ENCODE measurements at regions not wholly inside any gene's neighbourhood (a gene's known extent, or its start where the extent isn't known, plus 50 kb on each side); places are given as distances from the start of the nearest gene placed in this dataset.

GRCh38 chr9:30196941-30197340 lies 2187.5 kb upstream of the ACO1 start:
- intact Hi-C loops (cut with micrococcal nuclease; ENCODE audit: unreplicated experiment) = no loop called here
- DNase-seq (ENCODE audit: low read depth, low spot score) = no peak
- Histone ChIP-seq H3K4me3 (ENCODE audit: low read depth in 2 of 2, low read length in 2 of 2) (no peak overlapping the region), H3K9me3 (ENCODE audit: control insufficient read depth, insufficient read depth, low read depth, low read length) (no peaks in the 10 kb centered on the region), H3K27ac (ENCODE audit: low read length) (no peak overlapping the region), H3K4me1 (ENCODE audit: control insufficient read depth, insufficient read depth, low read length) (no peaks in the 10 kb centered on the region), H3K27me3 (ENCODE audit: control insufficient read depth, insufficient read depth, low read length) (no peaks in the 10 kb centered on the region), H3K36me3 (ENCODE audit: control insufficient read depth, insufficient read depth, low read length) (no peaks in the 10 kb centered on the region)
- no peak for ATAC-seq
- BruUV-seq (replicated peaks) = no TSS peak
- in situ Hi-C loops (cut with HindIII; ENCODE audit: low pct_unique_long_range_greater_than_20kb, low sequenced_read_pairs) = no loop called here
- POLR2A ChIA-PET = no interaction called here
- TF ChIP-seq POLR2AphosphoS5 (IDR thresholded peaks at IDR 0.05; ENCODE audit: low read depth, low read length) = no peak
- CTCF ChIA-PET = no interaction called here

GRCh38 chr9:30197453-30197852 lies 2187.0 kb upstream of the ACO1 start:
- in situ Hi-C loops (cut with HindIII; ENCODE audit: low pct_unique_long_range_greater_than_20kb, low sequenced_read_pairs) = no loop called here
- ATAC-seq (no peak), DNase-seq (ENCODE audit: low read depth, low spot score) (no peak)
- Histone ChIP-seq H3K27me3 (ENCODE audit: control insufficient read depth, insufficient read depth, low read length) (no peaks in the 10 kb centered on the region), H3K4me3 (ENCODE audit: low read depth in 2 of 2, low read length in 2 of 2) (no peak overlapping the region), H3K36me3 (ENCODE audit: control insufficient read depth, insufficient read depth, low read length) (no peaks in the 10 kb centered on the region), H3K4me1 (ENCODE audit: control insufficient read depth, insufficient read depth, low read length) (no peaks in the 10 kb centered on the region), H3K9me3 (ENCODE audit: control insufficient read depth, insufficient read depth, low read depth, low read length) (no peaks in the 10 kb centered on the region), H3K27ac (ENCODE audit: low read length) (no peak overlapping the region)
- no TSS peak for BruUV-seq (replicated peaks)
- ChIA-PET CTCF (no interaction called here), POLR2A (no interaction called here)
- TF ChIP-seq POLR2AphosphoS5 (IDR thresholded peaks at IDR 0.05; ENCODE audit: low read depth, low read length) (no peak), SIN3A (IDR thresholded peaks at IDR 0.05; ENCODE audit: borderline replicate concordance, insufficient read depth, low read depth, low read length) (no peak), REST (IDR thresholded peaks at IDR 0.05; ENCODE audit: insufficient read depth in 1 of 2, low read depth in 2 of 2, low read length in 1 of 2) (no peak), CTCF (IDR thresholded peaks at IDR 0.05) (no peak), TCF7L2 (IDR thresholded peaks at IDR 0.05; ENCODE audit: low read depth, low read length) (no peak)
- intact Hi-C loops (cut with micrococcal nuclease; ENCODE audit: unreplicated experiment) = no loop called here

- Histone ChIP-seq H3K27me3 (ENCODE audit: control insufficient read depth, insufficient read depth, low read length) (no peaks in the 10 kb centered on the region), H3K36me3 (ENCODE audit: control insufficient read depth, insufficient read depth, low read length) (no peaks in the 10 kb centered on the region), H3K4me1 (ENCODE audit: control insufficient read depth, insufficient read depth, low read length) (no peaks in the 10 kb centered on the region), H3K27ac (ENCODE audit: low read length) (no peak overlapping the region), H3K4me3 (ENCODE audit: low read depth in 2 of 2, low read length in 2 of 2) (no peak overlapping the region), H3K9me3 (ENCODE audit: control insufficient read depth, insufficient read depth, low read depth, low read length) (no peaks in the 10 kb centered on the region)
- ATAC-seq = no peak
- DNase-seq (ENCODE audit: low read depth, low spot score) = no peak
- in situ Hi-C loops (cut with HindIII; ENCODE audit: low pct_unique_long_range_greater_than_20kb, low sequenced_read_pairs) (no loop called here), intact Hi-C loops (cut with micrococcal nuclease; ENCODE audit: unreplicated experiment) (no loop called here)
- no TSS peak for BruUV-seq (replicated peaks)
- ChIA-PET POLR2A (no interaction called here), CTCF (no interaction called here)
- no peak for TF ChIP-seq SIN3A (IDR thresholded peaks at IDR 0.05; ENCODE audit: borderline replicate concordance, insufficient read depth, low read depth, low read length)
- no peak for TF ChIP-seq TCF7L2 (IDR thresholded peaks at IDR 0.05; ENCODE audit: low read depth, low read length)
Observed at GRCh38 chr9:30197954-30198353, 2186.5 kb upstream of the ACO1 start.
